ENCODE measurements at regions not wholly inside any gene's neighbourhood (a gene's known extent, or its start where the extent isn't known, plus 50 kb on each side); places are given as distances from the start of the nearest gene placed in this dataset.

DNA sequence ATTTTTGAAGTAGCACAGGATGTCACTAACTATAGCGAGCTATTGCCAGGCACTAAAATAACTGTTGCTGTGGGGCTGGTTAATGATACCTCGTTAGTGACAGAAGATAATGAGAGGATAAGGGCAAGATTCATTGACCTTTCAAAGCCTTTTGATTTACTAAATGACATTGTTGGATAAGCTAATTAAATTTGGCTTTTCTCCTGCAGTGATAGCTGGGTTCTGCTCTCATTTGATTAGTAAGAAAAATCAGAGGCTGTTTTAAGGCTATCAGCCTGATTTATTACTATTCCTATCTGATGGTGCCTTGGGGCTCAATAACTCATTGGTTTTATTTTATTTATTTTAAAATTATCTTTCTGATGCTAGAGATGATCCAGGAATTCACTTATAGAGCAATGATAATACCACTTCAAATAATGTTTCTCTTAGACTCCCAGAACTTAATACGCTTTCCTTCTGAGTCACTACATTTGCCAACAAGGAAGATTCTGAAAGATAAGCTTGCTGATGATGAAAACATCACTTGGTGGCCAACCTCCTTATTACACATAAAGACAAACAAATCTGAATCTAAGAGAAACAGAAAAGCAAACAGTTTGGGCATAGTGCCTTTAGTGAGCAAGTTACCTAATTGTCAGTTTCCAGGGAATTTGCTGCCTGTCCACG is 501.3 kb upstream of the ARGLU1 start (continued):
- TF ChIP-seq EZH2phosphoT487 (IDR thresholded peaks at IDR 0.05; ENCODE audit: borderline replicate concordance) (no peak), ZFX (IDR thresholded peaks at IDR 0.05) (no peak)

DNA sequence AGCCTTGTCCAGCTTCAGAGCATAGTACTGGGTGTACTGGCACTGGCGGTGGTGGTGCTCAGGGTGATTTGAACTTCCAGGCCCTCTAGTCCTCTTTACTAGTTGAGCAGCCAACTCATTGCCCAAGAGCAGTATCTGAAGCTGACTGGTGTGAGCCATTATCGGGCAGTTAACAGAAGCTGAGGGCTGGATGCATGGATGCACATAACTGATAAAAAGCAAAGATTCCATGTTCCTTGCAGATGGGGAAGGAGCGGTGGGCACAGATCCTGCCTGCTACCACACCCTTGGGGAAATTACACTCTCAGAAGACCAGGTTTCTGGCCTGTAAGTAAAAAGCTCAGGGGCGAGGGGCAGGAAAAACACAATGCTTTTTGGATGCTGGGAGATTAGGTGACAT is 499.4 kb upstream of the ARGLU1 start:
- ChIA-PET POLR2A (no interaction called here), RAD21 (ENCODE audit: low non-redundant PET in 1 of 2, low total read pairs in 2 of 2, uncharacterized antibody in 2 of 2, unreplicated experiment in 2 of 2) (no interaction called here), CTCF (no interaction called here)
- no peak for ATAC-seq
- H3K9me2 ChIP-seq (ENCODE audit: insufficient read depth), result no peaks in the 10 kb centered on the region
- no peak overlapping the region for H3K9ac ChIP-seq (ENCODE audit: low read length)
- no peaks in the 10 kb centered on the region for H3K4me1 ChIP-seq (ENCODE audit: control insufficient read depth in 1 of 2, insufficient read depth in 2 of 2, low read length in 2 of 2)
- no peak overlapping the region for H3K4me2 ChIP-seq (ENCODE audit: low read length)
- no peak for TF ChIP-seq EZH2 (IDR thresholded peaks at IDR 0.05)
- TF ChIP-seq YY1 (IDR thresholded peaks at IDR 0.05; ENCODE audit: extremely low read depth, insufficient replicate concordance, low read depth, low read length), result no peak
- TF ChIP-seq CEBPB (IDR thresholded peaks at IDR 0.05; ENCODE audit: low read depth), result no peak
- TF ChIP-seq SIN3A (IDR thresholded peaks at IDR 0.05; ENCODE audit: low read depth), result no peak
- TF ChIP-seq RAD21 (IDR thresholded peaks at IDR 0.05; ENCODE audit: low read depth), result no peak
- TF ChIP-seq, protein P1, sequence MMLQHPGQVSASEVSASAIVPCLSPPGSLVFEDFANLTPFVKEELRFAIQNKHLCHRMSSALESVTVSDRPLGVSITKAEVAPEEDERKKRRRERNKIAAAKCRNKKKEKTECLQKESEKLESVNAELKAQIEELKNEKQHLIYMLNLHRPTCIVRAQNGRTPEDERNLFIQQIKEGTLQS (IDR thresholded peaks at IDR 0.05), result no peak
- TF ChIP-seq FOSL1 (IDR thresholded peaks at IDR 0.05; ENCODE audit: low read depth), result no peak
- no peaks in the 10 kb centered on the region for H3K27me3 ChIP-seq (ENCODE audit: insufficient read depth, low read length)
- BruUV-seq (replicated peaks), result no TSS peak
- DNase-seq (ENCODE audit: low read depth, low spot score), result no peak
- intact Hi-C loops (cut with micrococcal nuclease), result no loop called here
- no peak overlapping the region for H2AFZ ChIP-seq (ENCODE audit: low read depth, low read length, poor library complexity, severe bottlenecking)
- no peaks in the 10 kb centered on the region for H4K20me1 ChIP-seq (ENCODE audit: insufficient read depth)
- H3K36me3 ChIP-seq (ENCODE audit: control insufficient read depth in 1 of 2, insufficient read depth in 2 of 2, low read length in 2 of 2), result no peaks in the 10 kb centered on the region
- H3K79me2 ChIP-seq (ENCODE audit: insufficient read depth, low read length), result no peaks in the 10 kb centered on the region
- no peak overlapping the region for H3K4me3 ChIP-seq (replicated peaks in 1 of 2; ENCODE audit: low read depth in 1 of 2, low read length in 2 of 2)
- H3K9me3 ChIP-seq (ENCODE audit: control insufficient read depth in 1 of 2, insufficient read depth in 1 of 2, low read depth in 1 of 2, low read length in 2 of 2), result no peaks in the 10 kb centered on the region
- no peak overlapping the region for H3K27ac ChIP-seq (ENCODE audit: low read depth, low read length)

DNA sequence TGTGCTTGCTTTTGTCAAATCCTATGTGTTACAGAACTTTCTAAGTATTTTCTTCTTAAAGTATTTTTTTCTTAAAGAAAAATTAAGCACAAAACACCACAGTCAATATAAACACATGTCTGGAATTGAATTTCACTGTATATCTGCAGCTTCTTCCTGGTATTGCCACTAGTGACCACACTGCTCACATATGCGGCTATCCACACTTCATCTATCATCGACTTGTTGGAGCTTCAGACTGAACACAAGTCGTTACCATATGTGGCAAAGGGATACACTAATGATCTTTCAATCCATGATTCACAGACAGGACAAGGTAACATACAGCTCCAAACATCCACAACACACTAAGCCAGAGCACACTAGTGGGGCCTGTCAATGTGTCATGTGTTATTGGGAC is 498.4 kb upstream of the ARGLU1 start:
- no TSS peak for BruUV-seq (replicated peaks)
- ChIA-PET POLR2A (no interaction called here), RAD21 (ENCODE audit: low non-redundant PET in 1 of 2, low total read pairs in 2 of 2, uncharacterized antibody in 2 of 2, unreplicated experiment in 2 of 2) (no interaction called here), CTCF (no interaction called here)
- Histone ChIP-seq H4K20me1 (ENCODE audit: insufficient read depth) (no peaks in the 10 kb centered on the region), H3K4me3 (replicated peaks in 1 of 2; ENCODE audit: low read depth in 1 of 2, low read length in 2 of 2) (no peak overlapping the region), H3K79me2 (ENCODE audit: insufficient read depth, low read length) (no peaks in the 10 kb centered on the region), H2AFZ (ENCODE audit: low read depth, low read length, poor library complexity, severe bottlenecking) (no peak overlapping the region), H3K36me3 (ENCODE audit: control insufficient read depth in 1 of 2, insufficient read depth in 2 of 2, low read length in 2 of 2) (no peaks in the 10 kb centered on the region), H3K4me1 (ENCODE audit: control insufficient read depth in 1 of 2, insufficient read depth in 2 of 2, low read length in 2 of 2) (no peaks in the 10 kb centered on the region), H3K9ac (ENCODE audit: low read length) (no peak overlapping the region), H3K4me2 (ENCODE audit: low read length) (no peak overlapping the region), H3K27ac (ENCODE audit: low read depth, low read length) (no peak overlapping the region), H3K27me3 (ENCODE audit: insufficient read depth, low read length) (no peaks in the 10 kb centered on the region), H3K9me3 (ENCODE audit: control insufficient read depth in 1 of 2, insufficient read depth in 1 of 2, low read depth in 1 of 2, low read length in 2 of 2) (no peaks in the 10 kb centered on the region; a peak in 1 of 4 replicates), H3K9me2 (ENCODE audit: insufficient read depth) (no peaks in the 10 kb centered on the region)
- no peak for ATAC-seq
- DNase-seq (ENCODE audit: low read depth, low spot score), result no peak
- intact Hi-C loops (cut with micrococcal nuclease), result no loop called here
- TF ChIP-seq EZH2 (IDR thresholded peaks at IDR 0.05), result no peak
- TF ChIP-seq EGR1 (IDR thresholded peaks at IDR 0.05; ENCODE audit: low read depth), result no peak
- no peak for TF ChIP-seq POLR2AphosphoS5 (IDR thresholded peaks at IDR 0.05; ENCODE audit: low read depth, low read length)
- no peak for TF ChIP-seq SIN3A (IDR thresholded peaks at IDR 0.05; ENCODE audit: low read depth)
- TF ChIP-seq, protein P2, sequence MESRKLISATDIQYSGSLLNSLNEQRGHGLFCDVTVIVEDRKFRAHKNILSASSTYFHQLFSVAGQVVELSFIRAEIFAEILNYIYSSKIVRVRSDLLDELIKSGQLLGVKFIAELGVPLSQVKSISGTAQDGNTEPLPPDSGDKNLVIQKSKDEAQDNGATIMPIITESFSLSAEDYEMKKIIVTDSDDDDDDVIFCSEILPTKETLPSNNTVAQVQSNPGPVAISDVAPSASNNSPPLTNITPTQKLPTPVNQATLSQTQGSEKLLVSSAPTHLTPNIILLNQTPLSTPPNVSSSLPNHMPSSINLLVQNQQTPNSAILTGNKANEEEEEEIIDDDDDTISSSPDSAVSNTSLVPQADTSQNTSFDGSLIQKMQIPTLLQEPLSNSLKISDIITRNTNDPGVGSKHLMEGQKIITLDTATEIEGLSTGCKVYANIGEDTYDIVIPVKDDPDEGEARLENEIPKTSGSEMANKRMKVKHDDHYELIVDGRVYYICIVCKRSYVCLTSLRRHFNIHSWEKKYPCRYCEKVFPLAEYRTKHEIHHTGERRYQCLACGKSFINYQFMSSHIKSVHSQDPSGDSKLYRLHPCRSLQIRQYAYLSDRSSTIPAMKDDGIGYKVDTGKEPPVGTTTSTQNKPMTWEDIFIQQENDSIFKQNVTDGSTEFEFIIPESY (IDR thresholded peaks at IDR 0.05; ENCODE audit: extremely low read depth, insufficient replicate concordance, low read length), result no peak
- TF ChIP-seq, protein P1 (IDR thresholded peaks at IDR 0.05), result no peak
- TF ChIP-seq CBX3 (IDR thresholded peaks at IDR 0.05; ENCODE audit: low read depth), result no peak
- TF ChIP-seq SP1 (IDR thresholded peaks at IDR 0.05; ENCODE audit: low read depth), result no peak
- TF ChIP-seq, protein P3, sequence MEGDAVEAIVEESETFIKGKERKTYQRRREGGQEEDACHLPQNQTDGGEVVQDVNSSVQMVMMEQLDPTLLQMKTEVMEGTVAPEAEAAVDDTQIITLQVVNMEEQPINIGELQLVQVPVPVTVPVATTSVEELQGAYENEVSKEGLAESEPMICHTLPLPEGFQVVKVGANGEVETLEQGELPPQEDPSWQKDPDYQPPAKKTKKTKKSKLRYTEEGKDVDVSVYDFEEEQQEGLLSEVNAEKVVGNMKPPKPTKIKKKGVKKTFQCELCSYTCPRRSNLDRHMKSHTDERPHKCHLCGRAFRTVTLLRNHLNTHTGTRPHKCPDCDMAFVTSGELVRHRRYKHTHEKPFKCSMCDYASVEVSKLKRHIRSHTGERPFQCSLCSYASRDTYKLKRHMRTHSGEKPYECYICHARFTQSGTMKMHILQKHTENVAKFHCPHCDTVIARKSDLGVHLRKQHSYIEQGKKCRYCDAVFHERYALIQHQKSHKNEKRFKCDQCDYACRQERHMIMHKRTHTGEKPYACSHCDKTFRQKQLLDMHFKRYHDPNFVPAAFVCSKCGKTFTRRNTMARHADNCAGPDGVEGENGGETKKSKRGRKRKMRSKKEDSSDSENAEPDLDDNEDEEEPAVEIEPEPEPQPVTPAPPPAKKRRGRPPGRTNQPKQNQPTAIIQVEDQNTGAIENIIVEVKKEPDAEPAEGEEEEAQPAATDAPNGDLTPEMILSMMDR (IDR thresholded peaks at IDR 0.05 in 2 of 3, conservative IDR thresholded peaks at IDR 0.05 in 1 of 3; ENCODE audit: borderline replicate concordance in 1 of 3, insufficient read depth in 1 of 3, low read depth in 2 of 3, low read length in 2 of 3), result no peak
